ENCODE measurements at regions not wholly inside any gene's neighbourhood (a gene's known extent, or its start where the extent isn't known, plus 50 kb on each side); places are given as distances from the start of the nearest gene placed in this dataset.

DNA sequence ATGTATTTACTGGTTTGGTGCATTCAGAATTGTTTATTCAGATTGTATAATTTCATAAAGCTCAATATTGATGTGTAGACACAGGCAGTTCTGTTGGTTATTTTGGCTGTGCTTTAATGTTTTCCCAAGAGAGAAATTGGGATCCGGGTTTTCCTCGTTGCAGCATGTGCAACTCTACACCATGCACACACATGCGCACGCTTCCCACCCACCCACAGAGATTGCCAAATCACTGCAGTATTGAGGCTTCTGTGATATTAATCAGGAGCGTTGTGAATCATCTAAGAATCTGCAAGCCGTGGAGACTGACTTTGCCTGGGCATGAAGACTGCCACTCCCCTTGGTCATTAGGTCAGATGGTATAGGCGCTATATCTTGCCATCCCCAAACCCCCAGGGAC, 571.5 kb downstream of the SLC4A3 start:
- H3K36me3 ChIP-seq (ENCODE audit: control insufficient read depth, insufficient read depth, low read length): no peaks in the 10 kb centered on the region
- TF ChIP-seq, protein P1, sequence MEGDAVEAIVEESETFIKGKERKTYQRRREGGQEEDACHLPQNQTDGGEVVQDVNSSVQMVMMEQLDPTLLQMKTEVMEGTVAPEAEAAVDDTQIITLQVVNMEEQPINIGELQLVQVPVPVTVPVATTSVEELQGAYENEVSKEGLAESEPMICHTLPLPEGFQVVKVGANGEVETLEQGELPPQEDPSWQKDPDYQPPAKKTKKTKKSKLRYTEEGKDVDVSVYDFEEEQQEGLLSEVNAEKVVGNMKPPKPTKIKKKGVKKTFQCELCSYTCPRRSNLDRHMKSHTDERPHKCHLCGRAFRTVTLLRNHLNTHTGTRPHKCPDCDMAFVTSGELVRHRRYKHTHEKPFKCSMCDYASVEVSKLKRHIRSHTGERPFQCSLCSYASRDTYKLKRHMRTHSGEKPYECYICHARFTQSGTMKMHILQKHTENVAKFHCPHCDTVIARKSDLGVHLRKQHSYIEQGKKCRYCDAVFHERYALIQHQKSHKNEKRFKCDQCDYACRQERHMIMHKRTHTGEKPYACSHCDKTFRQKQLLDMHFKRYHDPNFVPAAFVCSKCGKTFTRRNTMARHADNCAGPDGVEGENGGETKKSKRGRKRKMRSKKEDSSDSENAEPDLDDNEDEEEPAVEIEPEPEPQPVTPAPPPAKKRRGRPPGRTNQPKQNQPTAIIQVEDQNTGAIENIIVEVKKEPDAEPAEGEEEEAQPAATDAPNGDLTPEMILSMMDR (IDR thresholded peaks at IDR 0.05; ENCODE audit: insufficient read depth, low read length, poor library complexity, severe bottlenecking): no peak
- no peak for DNase-seq (ENCODE audit: low read depth)
- no peaks in the 10 kb centered on the region for H3K27me3 ChIP-seq (ENCODE audit: control insufficient read depth, insufficient read depth, low read length)
- H3K4me3 ChIP-seq (ENCODE audit: low read depth, low read length): no peak overlapping the region

DNA sequence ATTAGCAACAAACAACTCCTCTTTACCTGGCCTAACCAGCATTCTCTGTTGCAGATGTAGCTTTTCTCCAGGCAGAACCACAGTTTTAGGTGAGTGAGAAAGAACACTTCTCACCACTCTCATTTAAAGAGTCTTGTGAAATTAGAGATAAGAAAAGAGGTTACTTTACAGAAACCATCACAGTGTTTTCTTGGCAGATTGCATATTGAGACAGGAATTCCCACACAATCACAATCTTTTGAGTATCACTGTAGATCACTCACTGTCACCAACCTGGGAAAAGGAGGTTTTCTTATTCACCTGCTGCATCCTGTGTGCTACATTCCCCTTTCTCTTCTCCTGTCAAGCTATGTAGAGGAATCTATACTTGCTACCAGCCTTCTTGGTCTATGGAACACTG, 574.6 kb downstream of the SLC4A3 start:
- no peak overlapping the region for H3K4me3 ChIP-seq (ENCODE audit: low read depth, low read length)
- H3K27me3 ChIP-seq (ENCODE audit: control insufficient read depth, insufficient read depth, low read length): no peaks in the 10 kb centered on the region
- no peak for DNase-seq (ENCODE audit: low read depth)
- H3K36me3 ChIP-seq (ENCODE audit: control insufficient read depth, insufficient read depth, low read length): no peaks in the 10 kb centered on the region
- TF ChIP-seq, protein P1 (IDR thresholded peaks at IDR 0.05; ENCODE audit: insufficient read depth, low read length, poor library complexity, severe bottlenecking): no peak

DNA sequence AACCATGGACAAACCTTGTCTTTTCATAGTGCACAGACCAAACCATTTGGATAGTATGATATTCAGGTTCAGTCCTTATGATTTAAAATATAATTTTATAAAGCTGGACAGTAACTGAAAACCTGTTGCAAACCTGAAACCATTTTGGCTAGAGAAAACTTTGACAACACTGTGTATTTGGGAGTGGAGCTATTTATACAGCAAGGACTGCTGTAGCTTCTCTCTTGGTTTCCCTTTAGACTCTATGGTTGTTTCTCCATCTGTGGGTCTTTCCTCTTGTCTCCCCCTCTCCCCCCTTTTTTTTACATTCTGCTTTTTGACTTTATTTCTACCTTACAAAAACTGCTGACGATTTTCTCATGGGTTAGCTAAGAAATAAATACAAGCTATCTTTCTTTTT, 581.7 kb downstream of the SLC4A3 start:
- TF ChIP-seq, protein P1 (IDR thresholded peaks at IDR 0.05; ENCODE audit: insufficient read depth, low read length, poor library complexity, severe bottlenecking): no peak
- Histone ChIP-seq H3K27me3 (ENCODE audit: control insufficient read depth, insufficient read depth, low read length) (no peaks in the 10 kb centered on the region), H3K4me3 (ENCODE audit: low read depth, low read length) (no peak overlapping the region), H3K36me3 (ENCODE audit: control insufficient read depth, insufficient read depth, low read length) (no peaks in the 10 kb centered on the region)
- DNase-seq (ENCODE audit: low read depth): no peak

DNA sequence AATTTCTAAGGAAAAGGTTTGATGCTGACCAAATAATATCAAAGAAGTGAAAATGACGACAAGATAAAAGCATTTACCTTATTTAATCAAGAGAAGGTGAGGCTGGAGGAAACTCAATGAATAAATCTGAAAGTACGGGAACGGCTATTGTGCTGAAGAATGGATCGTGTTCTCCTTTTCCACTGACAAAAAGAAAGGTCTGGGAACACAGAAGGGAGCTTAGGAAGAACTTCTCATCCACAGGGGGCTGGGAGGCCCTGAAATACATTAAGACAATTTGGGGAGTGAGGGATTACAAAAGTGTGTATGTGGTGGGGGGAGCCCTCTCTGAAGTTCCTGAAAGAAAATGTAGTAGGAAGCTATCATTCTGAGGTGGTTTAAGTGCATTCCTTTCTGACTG, 582.3 kb downstream of the SLC4A3 start:
- Histone ChIP-seq H3K27me3 (ENCODE audit: control insufficient read depth, insufficient read depth, low read length) (no peaks in the 10 kb centered on the region), H3K4me3 (ENCODE audit: low read depth, low read length) (no peak overlapping the region), H3K36me3 (ENCODE audit: control insufficient read depth, insufficient read depth, low read length) (no peaks in the 10 kb centered on the region)
- TF ChIP-seq, protein P1 (IDR thresholded peaks at IDR 0.05; ENCODE audit: insufficient read depth, low read length, poor library complexity, severe bottlenecking): no peak
- no peak for DNase-seq (ENCODE audit: low read depth)

DNA sequence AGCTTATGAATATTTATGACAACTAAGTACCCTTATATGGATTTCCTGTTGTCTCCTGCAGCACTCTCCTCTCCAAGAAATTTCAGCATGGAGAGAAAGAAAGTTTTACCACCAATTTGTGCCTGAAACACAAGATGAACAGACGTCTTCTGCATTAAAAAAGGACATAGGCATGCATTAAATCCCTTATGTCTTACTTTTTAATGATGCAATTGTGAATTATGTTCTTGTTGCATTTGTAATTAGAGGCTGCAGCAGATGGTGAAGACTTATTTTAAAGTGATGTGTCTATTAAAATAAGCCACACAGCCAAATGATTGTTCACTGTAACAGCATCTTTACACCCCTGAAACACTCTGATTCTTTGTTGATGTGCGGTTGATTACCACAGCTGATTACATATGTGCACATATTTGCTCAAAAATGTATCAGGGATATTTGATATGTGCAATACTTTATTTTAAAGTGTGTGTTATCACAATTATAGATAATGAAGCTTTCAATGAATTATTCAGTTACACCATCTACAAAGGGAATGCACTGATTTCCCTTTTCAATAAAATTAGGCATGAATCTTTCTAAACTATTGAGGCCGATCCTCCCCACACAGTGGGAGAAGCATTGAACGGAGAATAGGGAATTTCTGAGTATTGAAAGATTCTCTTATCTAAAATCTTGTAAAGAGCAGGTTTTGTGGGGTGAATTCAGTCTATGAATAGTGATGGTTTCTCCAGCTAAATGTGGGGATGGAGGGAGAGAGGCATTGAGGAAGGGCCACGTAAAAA, 585.1 kb downstream of the SLC4A3 start:
- TF ChIP-seq, protein P1 (IDR thresholded peaks at IDR 0.05; ENCODE audit: insufficient read depth, low read length, poor library complexity, severe bottlenecking): no peak
- H3K4me3 ChIP-seq (ENCODE audit: low read depth, low read length): no peak overlapping the region
- DNase-seq (ENCODE audit: low read depth): no peak
- no peaks in the 10 kb centered on the region for H3K27me3 ChIP-seq (ENCODE audit: control insufficient read depth, insufficient read depth, low read length)
- H3K36me3 ChIP-seq (ENCODE audit: control insufficient read depth, insufficient read depth, low read length): no peaks in the 10 kb centered on the region

DNA sequence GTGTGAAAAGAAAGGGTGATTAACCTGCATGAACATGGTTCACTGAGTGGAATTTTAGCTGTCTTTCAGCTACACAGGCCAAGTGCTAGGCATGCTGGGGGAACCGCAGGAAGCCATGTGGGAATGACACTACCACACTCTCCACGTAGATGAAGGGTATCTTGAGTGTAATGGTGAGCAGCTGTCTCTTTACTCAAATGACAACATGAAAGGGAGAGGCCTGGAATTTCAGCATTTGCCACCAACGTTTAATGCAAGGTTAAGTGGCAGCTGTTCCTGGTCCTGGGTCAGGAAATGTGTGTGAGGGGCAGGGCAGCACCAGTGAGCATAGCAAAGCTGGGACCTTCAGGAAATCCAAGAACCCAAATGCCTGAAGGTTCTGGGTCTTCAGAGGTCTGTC, 588.4 kb downstream of the SLC4A3 start:
- Histone ChIP-seq H3K4me3 (ENCODE audit: low read depth, low read length) (no peak overlapping the region), H3K36me3 (ENCODE audit: control insufficient read depth, insufficient read depth, low read length) (no peaks in the 10 kb centered on the region), H3K27me3 (ENCODE audit: control insufficient read depth, insufficient read depth, low read length) (no peaks in the 10 kb centered on the region)
- TF ChIP-seq, protein P1 (IDR thresholded peaks at IDR 0.05; ENCODE audit: insufficient read depth, low read length, poor library complexity, severe bottlenecking): no peak
- DNase-seq (ENCODE audit: low read depth): no peak

All from kidney epithelial cell (primary cell).